HG03108 (cell line): ENCODE measurements at regions not wholly inside any gene's neighbourhood (a gene's known extent, or its start where the extent isn't known, plus 50 kb on each side); places are given as distances from the start of the nearest gene placed in this dataset.

Experiments
- ATAC-seq: cut with Tn5 transposase; IDR thresholded peaks from one replicate; pipeline ENCODE4 v1.9.1; 2021; ENCODE audit warnings: moderate library complexity; ENCODE audit not compliant: unreplicated experiment

GRCh38 chr5:107266100-107266499 is 404.6 kb downstream of the EFNA5 start:
- ATAC-seq: no peak

- ATAC-seq: no peak
Measured at GRCh38 chr5:107265193-107265592, 405.5 kb downstream of the EFNA5 start.

- ATAC-seq: peak; percentile 74
Measured at GRCh38 chr5:107263387-107264018, 407.2 kb downstream of the EFNA5 start.

- ATAC-seq: peak; percentile 78
Measured at GRCh38 chr5:107257885-107258520, 412.7 kb downstream of the EFNA5 start.

- ATAC-seq: no peak
Measured at GRCh38 chr5:107254902-107255234, 415.9 kb downstream of the EFNA5 start.

- ATAC-seq: no peak
Measured at GRCh38 chr5:107254214-107254901, 416.4 kb downstream of the EFNA5 start.

- no peak for ATAC-seq
Measured at GRCh38 chr5:107253246-107253645, 417.5 kb downstream of the EFNA5 start.

- no peak for ATAC-seq
Measured at GRCh38 chr5:107251151-107251550, 419.6 kb downstream of the EFNA5 start.

- ATAC-seq: no peak
Measured at GRCh38 chr5:107248066-107248695, 422.6 kb downstream of the EFNA5 start.

- ATAC-seq: no peak
Measured at GRCh38 chr5:107247427-107247826, 423.3 kb downstream of the EFNA5 start.

GRCh38 chr5:107243220-107243579 is 427.5 kb downstream of the EFNA5 start:
- ATAC-seq: no peak

- no peak for ATAC-seq
Measured at GRCh38 chr5:107242411-107243219, 428.1 kb downstream of the EFNA5 start.

- no peak for ATAC-seq
Measured at GRCh38 chr5:107241841-107242240, 428.9 kb downstream of the EFNA5 start.

GRCh38 chr5:107235167-107235566 is 435.6 kb downstream of the EFNA5 start:
- no peak for ATAC-seq

GRCh38 chr5:107232788-107233187 is 437.9 kb downstream of the EFNA5 start:
- no peak for ATAC-seq

- no peak for ATAC-seq
Measured at GRCh38 chr5:107232293-107232692, 438.4 kb downstream of the EFNA5 start.

- no peak for ATAC-seq
Measured at GRCh38 chr5:107231191-107231590, 439.5 kb downstream of the EFNA5 start.

GRCh38 chr5:107230367-107230766 is 440.4 kb downstream of the EFNA5 start:
- ATAC-seq: no peak

GRCh38 chr5:107228226-107228625 is 442.5 kb downstream of the EFNA5 start:
- no peak for ATAC-seq

GRCh38 chr5:107224272-107224671 is 446.5 kb downstream of the EFNA5 start:
- no peak for ATAC-seq

- ATAC-seq: no peak
Measured at GRCh38 chr5:107223066-107223465, 447.7 kb downstream of the EFNA5 start.
